Type B pancreatic cell (in vitro differentiated cells): ENCODE measurements at regions not wholly inside any gene's neighbourhood (a gene's known extent, or its start where the extent isn't known, plus 50 kb on each side); places are given as distances from the start of the nearest gene placed in this dataset.

Experiments
- DNase-seq: peaks from one replicate; pipeline ENCODE4 v3.0.0; 2021; ENCODE audit warnings: mixed read lengths; ENCODE audit not compliant: unreplicated experiment; ENCODE audit errors: extremely low spot score
- H3K27ac Mint-ChIP-seq: 2 replicates; pipeline ENCODE4 v1.8.0; 2021; ENCODE audit warnings: mild to moderate bottlenecking, mixed read lengths
- H3K27me3 Mint-ChIP-seq: 2 replicates; pipeline ENCODE4 v1.8.0; 2021; ENCODE audit warnings: mixed read lengths
- H3K36me3 Mint-ChIP-seq: 2 replicates; pipeline ENCODE4 v1.8.0; 2021; ENCODE audit warnings: mixed read lengths
- H3K4me1 Mint-ChIP-seq: one replicate; pipeline ENCODE4 v1.8.0; 2021; ENCODE audit warnings: mixed read lengths; ENCODE audit not compliant: unreplicated experiment
- H3K4me3 Mint-ChIP-seq: 2 replicates; pipeline ENCODE4 v1.8.0; 2021; ENCODE audit warnings: mild to moderate bottlenecking, mixed read lengths
- H3K9me3 Mint-ChIP-seq: 2 replicates; pipeline ENCODE4 v1.8.0; 2021; ENCODE audit warnings: mixed read lengths
- TF ChIP-seq, protein P1 (sequence below): fragments of 200-600 bp; sonication (generic); conservative IDR thresholded peaks from 2 replicates; pipeline ENCODE4 v1.5.0; 2021; ENCODE audit warnings: antibody characterized with exemption, mild to moderate bottlenecking

GRCh38 chr2:59570818-59571217 lies 982.6 kb downstream of the BCL11A start:
- no peak overlapping the region for H3K27ac Mint-ChIP-seq
- H3K9me3 Mint-ChIP-seq: no peaks in the 10 kb centered on the region
- TF ChIP-seq, protein P1, sequence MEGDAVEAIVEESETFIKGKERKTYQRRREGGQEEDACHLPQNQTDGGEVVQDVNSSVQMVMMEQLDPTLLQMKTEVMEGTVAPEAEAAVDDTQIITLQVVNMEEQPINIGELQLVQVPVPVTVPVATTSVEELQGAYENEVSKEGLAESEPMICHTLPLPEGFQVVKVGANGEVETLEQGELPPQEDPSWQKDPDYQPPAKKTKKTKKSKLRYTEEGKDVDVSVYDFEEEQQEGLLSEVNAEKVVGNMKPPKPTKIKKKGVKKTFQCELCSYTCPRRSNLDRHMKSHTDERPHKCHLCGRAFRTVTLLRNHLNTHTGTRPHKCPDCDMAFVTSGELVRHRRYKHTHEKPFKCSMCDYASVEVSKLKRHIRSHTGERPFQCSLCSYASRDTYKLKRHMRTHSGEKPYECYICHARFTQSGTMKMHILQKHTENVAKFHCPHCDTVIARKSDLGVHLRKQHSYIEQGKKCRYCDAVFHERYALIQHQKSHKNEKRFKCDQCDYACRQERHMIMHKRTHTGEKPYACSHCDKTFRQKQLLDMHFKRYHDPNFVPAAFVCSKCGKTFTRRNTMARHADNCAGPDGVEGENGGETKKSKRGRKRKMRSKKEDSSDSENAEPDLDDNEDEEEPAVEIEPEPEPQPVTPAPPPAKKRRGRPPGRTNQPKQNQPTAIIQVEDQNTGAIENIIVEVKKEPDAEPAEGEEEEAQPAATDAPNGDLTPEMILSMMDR: no peak
- H3K27me3 Mint-ChIP-seq: peaks cover 12% of the 10 kb centered on the region
- H3K4me3 Mint-ChIP-seq: no peak overlapping the region
- DNase-seq: no peak
- H3K4me1 Mint-ChIP-seq: peaks cover 40% of the 10 kb centered on the region
- no peaks in the 10 kb centered on the region for H3K36me3 Mint-ChIP-seq

DNA sequence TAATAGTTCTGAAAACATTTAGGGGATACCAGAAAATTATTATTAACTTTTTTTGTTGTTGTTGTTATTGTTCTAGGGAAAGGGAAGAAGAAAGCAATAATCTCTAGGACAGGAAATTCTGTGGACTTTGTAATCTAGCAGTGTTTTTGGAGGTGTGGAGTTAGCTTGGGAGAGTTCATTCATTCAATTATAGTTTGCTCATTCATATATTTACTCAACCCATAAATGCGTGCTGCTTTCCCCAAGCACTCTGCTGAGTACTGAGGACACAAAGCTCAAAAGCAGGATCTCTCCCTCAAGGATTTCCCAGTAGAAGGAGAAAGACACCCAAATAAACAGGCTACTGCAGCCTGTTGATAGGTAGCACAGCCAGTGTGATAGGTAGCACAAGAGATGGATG lies 984.3 kb downstream of the BCL11A start:
- TF ChIP-seq, protein P1: no peak
- Mint-ChIP-seq H3K4me1 (peaks cover 40% of the 10 kb centered on the region), H3K27ac (no peak overlapping the region), H3K4me3 (no peak overlapping the region), H3K27me3 (peaks cover 12% of the 10 kb centered on the region), H3K36me3 (no peaks in the 10 kb centered on the region), H3K9me3 (no peaks in the 10 kb centered on the region)
- no peak for DNase-seq

- no peak for DNase-seq
- Mint-ChIP-seq H3K9me3 (no peaks in the 10 kb centered on the region), H3K36me3 (no peaks in the 10 kb centered on the region), H3K27me3 (peaks cover 13% of the 10 kb centered on the region), H3K27ac (no peak overlapping the region), H3K4me1 (peaks cover 40% of the 10 kb centered on the region), H3K4me3 (no peak overlapping the region)
- TF ChIP-seq, protein P1: no peak
Measured at GRCh38 chr2:59568461-59568860, 985.0 kb downstream of the BCL11A start.

DNA sequence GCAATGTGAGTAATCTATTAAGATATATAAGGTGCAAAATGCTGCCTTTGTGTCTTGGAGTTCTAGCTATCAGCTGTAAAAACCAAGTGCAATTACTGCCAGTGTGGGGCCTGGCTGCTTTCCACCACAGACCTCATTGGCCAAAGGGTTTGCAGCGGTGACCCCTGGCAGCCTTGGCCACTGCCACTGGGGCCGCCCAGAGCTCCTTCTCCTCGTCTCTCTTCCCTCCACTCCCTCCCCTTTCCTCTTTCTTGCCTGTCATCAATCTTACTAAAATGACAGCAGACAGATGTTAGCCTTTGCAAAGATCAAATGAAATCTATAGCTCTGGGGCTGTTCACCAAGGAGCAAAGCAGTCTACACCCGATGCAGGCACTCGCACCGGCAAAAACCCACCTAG lies 986.3 kb downstream of the BCL11A start:
- no peaks in the 10 kb centered on the region for H3K9me3 Mint-ChIP-seq
- H3K27ac Mint-ChIP-seq: no peak overlapping the region
- TF ChIP-seq, protein P1: no peak
- H3K4me3 Mint-ChIP-seq: no peak overlapping the region
- no peaks in the 10 kb centered on the region for H3K36me3 Mint-ChIP-seq
- DNase-seq: no peak
- H3K4me1 Mint-ChIP-seq: peaks cover 37% of the 10 kb centered on the region
- peaks cover 21% of the 10 kb centered on the region for H3K27me3 Mint-ChIP-seq

- no peaks in the 10 kb centered on the region for H3K36me3 Mint-ChIP-seq
- TF ChIP-seq, protein P1: no peak
- H3K27ac Mint-ChIP-seq: no peak overlapping the region
- no peak overlapping the region for H3K4me3 Mint-ChIP-seq
- peaks cover 22% of the 10 kb centered on the region for H3K27me3 Mint-ChIP-seq
- no peaks in the 10 kb centered on the region for H3K9me3 Mint-ChIP-seq
- H3K4me1 Mint-ChIP-seq: peaks cover 34% of the 10 kb centered on the region
- DNase-seq: no peak
Measured at GRCh38 chr2:59566739-59567138, 986.7 kb downstream of the BCL11A start.

GRCh38 chr2:59561281-59561680 lies 992.2 kb downstream of the BCL11A start:
- Mint-ChIP-seq H3K9me3 (peaks cover 3% of the 10 kb centered on the region), H3K4me1 (peaks cover under 1% of the 10 kb centered on the region), H3K27me3 (peaks cover 18% of the 10 kb centered on the region), H3K27ac (no peak overlapping the region), H3K4me3 (no peak overlapping the region), H3K36me3 (no peaks in the 10 kb centered on the region)
- TF ChIP-seq, protein P1: no peak
- no peak for DNase-seq
